ENCODE measurements at regions not wholly inside any gene's neighbourhood (a gene's known extent, or its start where the extent isn't known, plus 50 kb on each side); places are given as distances from the start of the nearest gene placed in this dataset.

- no peak for DNase-seq
- no peaks in the 10 kb centered on the region for H3K36me3 ChIP-seq
- no peaks in the 10 kb centered on the region for H3K27me3 ChIP-seq
- no peaks in the 10 kb centered on the region for H3K9me3 ChIP-seq
- peak overlapping the region in 1 of 2 donors; percentile 37 for H3K27ac ChIP-seq
- TF ChIP-seq, protein P1, sequence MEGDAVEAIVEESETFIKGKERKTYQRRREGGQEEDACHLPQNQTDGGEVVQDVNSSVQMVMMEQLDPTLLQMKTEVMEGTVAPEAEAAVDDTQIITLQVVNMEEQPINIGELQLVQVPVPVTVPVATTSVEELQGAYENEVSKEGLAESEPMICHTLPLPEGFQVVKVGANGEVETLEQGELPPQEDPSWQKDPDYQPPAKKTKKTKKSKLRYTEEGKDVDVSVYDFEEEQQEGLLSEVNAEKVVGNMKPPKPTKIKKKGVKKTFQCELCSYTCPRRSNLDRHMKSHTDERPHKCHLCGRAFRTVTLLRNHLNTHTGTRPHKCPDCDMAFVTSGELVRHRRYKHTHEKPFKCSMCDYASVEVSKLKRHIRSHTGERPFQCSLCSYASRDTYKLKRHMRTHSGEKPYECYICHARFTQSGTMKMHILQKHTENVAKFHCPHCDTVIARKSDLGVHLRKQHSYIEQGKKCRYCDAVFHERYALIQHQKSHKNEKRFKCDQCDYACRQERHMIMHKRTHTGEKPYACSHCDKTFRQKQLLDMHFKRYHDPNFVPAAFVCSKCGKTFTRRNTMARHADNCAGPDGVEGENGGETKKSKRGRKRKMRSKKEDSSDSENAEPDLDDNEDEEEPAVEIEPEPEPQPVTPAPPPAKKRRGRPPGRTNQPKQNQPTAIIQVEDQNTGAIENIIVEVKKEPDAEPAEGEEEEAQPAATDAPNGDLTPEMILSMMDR (IDR thresholded peaks at IDR 0.05), result no peak
- no peak for TF ChIP-seq POLR2A (IDR thresholded peaks at IDR 0.05)
- H3K4me3 ChIP-seq, result no peak overlapping the region
- H3K4me1 ChIP-seq, result peaks cover 0 to 4% of the 10 kb centered on the region in 2 donors
- intact Hi-C loops (cut with DNase I; ENCODE audit: low total_unique reads), result no loop called here
These were observed 92.0 kb downstream of the RBFOX3 start for GRCh38 chr17:79518585-79519523.

DNA sequence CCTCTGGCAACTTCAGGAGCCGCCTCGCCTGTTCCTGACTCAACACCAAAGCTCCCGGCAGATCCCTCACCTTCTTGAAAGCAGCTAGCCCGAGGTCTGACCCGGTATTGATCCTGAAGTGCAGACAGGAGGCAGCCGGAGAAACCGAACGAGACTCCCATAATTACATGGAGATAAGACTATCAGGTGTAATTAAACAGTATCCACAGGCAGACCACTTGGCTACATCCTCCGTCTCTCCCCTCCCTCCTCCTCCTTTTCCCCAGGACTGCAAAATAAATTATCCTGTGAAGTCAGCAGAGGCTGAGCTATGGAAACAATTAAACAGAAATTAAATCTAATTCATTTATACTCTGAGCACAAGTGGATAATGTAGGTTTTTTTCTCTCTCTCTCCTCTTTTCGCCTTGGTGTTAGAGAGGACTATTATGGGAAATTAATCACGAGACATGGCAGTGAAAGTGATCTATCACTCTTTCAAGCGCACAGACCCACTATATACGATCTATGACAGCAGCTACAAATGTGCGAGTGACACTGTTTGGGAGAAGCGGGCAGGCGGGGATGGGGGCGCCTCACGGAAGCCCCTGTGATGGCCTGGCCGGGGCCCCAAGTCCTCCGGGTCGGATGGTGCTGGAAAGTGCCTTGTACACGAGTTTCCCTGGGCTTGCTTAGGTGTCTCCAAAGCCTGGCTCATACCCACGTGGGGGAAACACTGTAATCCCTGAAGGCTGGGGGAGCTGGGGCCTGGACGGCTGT, 92.8 kb downstream of the RBFOX3 start:
- Histone ChIP-seq H3K27me3 (no peaks in the 10 kb centered on the region), H3K9me3 (no peaks in the 10 kb centered on the region), H3K4me3 (no peak overlapping the region), H3K4me1 (peaks cover 0 to 4% of the 10 kb centered on the region in 2 donors), H3K27ac (peak overlapping the region in 1 of 2 donors; percentile 37), H3K36me3 (no peaks in the 10 kb centered on the region)
- no peak for TF ChIP-seq POLR2A (IDR thresholded peaks at IDR 0.05)
- TF ChIP-seq, protein P1 (IDR thresholded peaks at IDR 0.05), result no peak
- DNase-seq, result no peak
- intact Hi-C loops (cut with DNase I; ENCODE audit: low total_unique reads), result no loop called here

GRCh38 chr17:79515646-79516571, 94.9 kb downstream of the RBFOX3 start:
- H3K4me1 ChIP-seq, result peaks cover 0 to 4% of the 10 kb centered on the region in 2 donors
- TF ChIP-seq, protein P1 (IDR thresholded peaks at IDR 0.05), result no peak
- TF ChIP-seq POLR2A (IDR thresholded peaks at IDR 0.05), result no peak
- no peak overlapping the region for H3K27ac ChIP-seq
- no peaks in the 10 kb centered on the region for H3K36me3 ChIP-seq
- intact Hi-C loops (cut with DNase I; ENCODE audit: low total_unique reads), result no loop called here
- no peak for DNase-seq
- no peaks in the 10 kb centered on the region for H3K9me3 ChIP-seq
- H3K4me3 ChIP-seq, result no peak overlapping the region
- no peaks in the 10 kb centered on the region for H3K27me3 ChIP-seq

GRCh38 chr17:79515110-79515509, 95.7 kb downstream of the RBFOX3 start:
- intact Hi-C loops (cut with DNase I; ENCODE audit: low total_unique reads), result no loop called here
- no peaks in the 10 kb centered on the region for H3K27me3 ChIP-seq
- H3K27ac ChIP-seq, result no peak overlapping the region
- peaks cover 0 to 4% of the 10 kb centered on the region in 2 donors for H3K4me1 ChIP-seq
- no peak for DNase-seq
- H3K36me3 ChIP-seq, result no peaks in the 10 kb centered on the region
- H3K9me3 ChIP-seq, result no peaks in the 10 kb centered on the region
- TF ChIP-seq, protein P1 (IDR thresholded peaks at IDR 0.05), result no peak
- TF ChIP-seq POLR2A (IDR thresholded peaks at IDR 0.05), result no peak
- H3K4me3 ChIP-seq, result no peak overlapping the region

Measured in uterus (tissue), 3 donors.